SIG-M5 treated with dmso at 0.1 percent for 504 hours (cell line): ENCODE measurements at regions not wholly inside any gene's neighbourhood (a gene's known extent, or its start where the extent isn't known, plus 50 kb on each side); places are given as distances from the start of the nearest gene placed in this dataset.

Experiments
- DNase-seq: peaks from one replicate; lab custom pipeline; 2025; ENCODE audit not compliant: unreplicated experiment; lab: John Stamatoyannopoulos, UW

- DNase-seq, result no peak
These were observed 171.5 kb downstream of the RPLP1 start for GRCh38 chr15:69624155-69624520.

- no peak for DNase-seq
These were observed 172.2 kb downstream of the RPLP1 start for GRCh38 chr15:69624816-69625215.

GRCh38 chr15:69625328-69625727 lies 172.7 kb downstream of the RPLP1 start:
- DNase-seq, result no peak

- no peak for DNase-seq
These were observed 173.8 kb downstream of the RPLP1 start for GRCh38 chr15:69626095-69627066.

GRCh38 chr15:69627548-69628158 lies 175.0 kb downstream of the RPLP1 start:
- no peak for DNase-seq

GRCh38 chr15:69628256-69629093 lies 175.9 kb downstream of the RPLP1 start:
- no peak for DNase-seq

- no peak for DNase-seq
These were observed 177.1 kb downstream of the RPLP1 start for GRCh38 chr15:69629631-69630161.

- no peak for DNase-seq
These were observed 178.4 kb downstream of the RPLP1 start for GRCh38 chr15:69631005-69631404.

- DNase-seq, result no peak
These were observed 179.4 kb downstream of the RPLP1 start for GRCh38 chr15:69631978-69632377.

- no peak for DNase-seq
These were observed 182.2 kb downstream of the RPLP1 start for GRCh38 chr15:69634860-69635259.

- DNase-seq, result no peak
These were observed 183.7 kb downstream of the RPLP1 start for GRCh38 chr15:69636169-69636915.

GRCh38 chr15:69637818-69638217 lies 185.2 kb downstream of the RPLP1 start:
- no peak for DNase-seq

GRCh38 chr15:69643476-69643875 lies 190.9 kb downstream of the RPLP1 start:
- DNase-seq, result no peak

GRCh38 chr15:69643971-69644370 lies 191.4 kb downstream of the RPLP1 start:
- DNase-seq, result no peak

GRCh38 chr15:69644876-69645275 lies 192.3 kb downstream of the RPLP1 start:
- no peak for DNase-seq

GRCh38 chr15:69647142-69647513 lies 194.5 kb downstream of the RPLP1 start:
- no peak for DNase-seq

GRCh38 chr15:69648212-69648611 lies 195.6 kb downstream of the RPLP1 start:
- no peak for DNase-seq

GRCh38 chr15:69648775-69649735 lies 196.4 kb downstream of the RPLP1 start:
- DNase-seq, result no peak

- DNase-seq, result no peak
These were observed 199.7 kb downstream of the RPLP1 start for GRCh38 chr15:69652293-69652692.
